Activated CD4-positive, alpha-beta memory T cell treated with anti-CD3 and anti-CD28 coated beads, Interleukin-2, amount 10 ng/mL, durations not matched to agents 7 days and 5 days (primary cell): ENCODE measurements at regions not wholly inside any gene's neighbourhood (a gene's known extent, or its start where the extent isn't known, plus 50 kb on each side); places are given as distances from the start of the nearest gene placed in this dataset.
"Not testable (repeated sequence)": the region's sequence is repeated elsewhere in the genome, so short reads cannot be mapped to it uniquely, and the experiment has no call there.

ENCODE experiments used
- CTCF ChIA-PET: fragments of 350-600 bp; sonication (Branson Sonifier 250); formaldehyde crosslinking; loops from one replicate; lab custom pipeline; 2021; ENCODE audit warnings: antibody characterized with exemption, inconsistent platforms; lab: Charles Lee
- POLR2A ChIA-PET: fragments of 350-600 bp; sonication (Branson Sonifier 250); formaldehyde crosslinking; loops from one replicate; lab custom pipeline; 2021; ENCODE audit warnings: antibody characterized with exemption; lab: Charles Lee
- DNase-seq: peaks from one replicate; pipeline ENCODE4 v3.0.0-alpha.2; 2020
- H3K27ac Mint-ChIP-seq: one replicate; pipeline ENCODE4 v1.8.0; 2021; ENCODE audit warnings: mild to moderate bottlenecking, mixed read lengths
- H3K27me3 Mint-ChIP-seq: one replicate; pipeline ENCODE4 v1.8.0; 2021; ENCODE audit warnings: mixed read lengths
- H3K36me3 Mint-ChIP-seq: one replicate; pipeline ENCODE4 v1.8.0; 2021; ENCODE audit warnings: low read depth, mixed read lengths
- H3K4me1 Mint-ChIP-seq: one replicate; pipeline ENCODE4 v1.8.0; 2021; ENCODE audit warnings: mixed read lengths
- H3K4me3 Mint-ChIP-seq: one replicate; pipeline ENCODE4 v1.8.0; 2021; ENCODE audit warnings: mild to moderate bottlenecking, mixed read lengths
- H3K9me3 Mint-ChIP-seq: one replicate; pipeline ENCODE4 v1.8.0; 2021; ENCODE audit warnings: mixed read lengths

GRCh38 chr7:81478201-81478600 is 291.6 kb downstream of the HGF start:
- not testable (repeated sequence) for H3K27me3 Mint-ChIP-seq

GRCh38 chr7:81473236-81473635 is 296.6 kb downstream of the HGF start:
- no peak for DNase-seq
- POLR2A ChIA-PET = no interaction called here
- Mint-ChIP-seq H3K4me1 (no peaks in the 10 kb centered on the region), H3K27ac (no peak overlapping the region), H3K36me3 (no peaks in the 10 kb centered on the region), H3K27me3 (no peaks in the 10 kb centered on the region), H3K4me3 (no peak overlapping the region), H3K9me3 (no peaks in the 10 kb centered on the region)
- CTCF ChIA-PET = no interaction called here

More at GRCh38 chr7:81478201-81478600, 291.6 kb downstream of the HGF start:
- POLR2A ChIA-PET, DNase-seq, H3K4me3 Mint-ChIP-seq, H3K36me3 Mint-ChIP-seq, H3K9me3 Mint-ChIP-seq, H3K27ac Mint-ChIP-seq, H3K4me1 Mint-ChIP-seq, CTCF ChIA-PET: not testable (repeated sequence)

GRCh38 chr7:81470724-81471379 is 299.0 kb downstream of the HGF start:
- Mint-ChIP-seq H3K4me1 (no peaks in the 10 kb centered on the region), H3K36me3 (no peaks in the 10 kb centered on the region), H3K4me3 (no peak overlapping the region), H3K27me3 (no peaks in the 10 kb centered on the region), H3K27ac (no peak overlapping the region), H3K9me3 (no peaks in the 10 kb centered on the region)
- DNase-seq = no peak
- CTCF ChIA-PET = interaction anchor here (1.1 kb wide), 1 partner anchor 11 kb away, joined by 3 read pairs; no protein-coding TSS in a partner anchor
- POLR2A ChIA-PET = no interaction called here

- no peak overlapping the region for H3K4me3 Mint-ChIP-seq
- ChIA-PET CTCF (interaction anchor here (0.9 kb wide), 1 partner anchor 13 kb away, joined by 4 read pairs; no protein-coding TSS in a partner anchor), POLR2A (no interaction called here)
- no peak overlapping the region for H3K27ac Mint-ChIP-seq
- H3K9me3 Mint-ChIP-seq = no peaks in the 10 kb centered on the region
- H3K4me1 Mint-ChIP-seq = no peaks in the 10 kb centered on the region
- DNase-seq = no peak
- H3K27me3 Mint-ChIP-seq = no peaks in the 10 kb centered on the region
- no peaks in the 10 kb centered on the region for H3K36me3 Mint-ChIP-seq
Measured at GRCh38 chr7:81469869-81470723, 299.8 kb downstream of the HGF start.

GRCh38 chr7:81469153-81469868 is 300.5 kb downstream of the HGF start:
- no peaks in the 10 kb centered on the region for H3K9me3 Mint-ChIP-seq
- no peaks in the 10 kb centered on the region for H3K4me1 Mint-ChIP-seq
- CTCF ChIA-PET = interaction anchor here (0.9 to 1.3 kb wide), 2 partner anchors 14 kb away, joined by 3 to 4 read pairs; no protein-coding TSS in a partner anchor

GRCh38 chr7:81468526-81468925 is 301.3 kb downstream of the HGF start:
- Mint-ChIP-seq H3K27me3 (no peaks in the 10 kb centered on the region), H3K27ac (no peak overlapping the region), H3K4me3 (no peak overlapping the region), H3K36me3 (no peaks in the 10 kb centered on the region), H3K4me1 (no peaks in the 10 kb centered on the region), H3K9me3 (no peaks in the 10 kb centered on the region)
- CTCF ChIA-PET = interaction anchor here (1.3 kb wide), 1 partner anchor 14 kb away, joined by 3 read pairs; no protein-coding TSS in a partner anchor
- no peak for DNase-seq
- POLR2A ChIA-PET = no interaction called here

More at GRCh38 chr7:81469153-81469868, 300.5 kb downstream of the HGF start:
- Mint-ChIP-seq H3K27me3 (no peaks in the 10 kb centered on the region), H3K4me3 (no peak overlapping the region), H3K27ac (no peak overlapping the region), H3K36me3 (no peaks in the 10 kb centered on the region)
- POLR2A ChIA-PET = no interaction called here
- no peak for DNase-seq

GRCh38 chr7:81467964-81468363 is 301.9 kb downstream of the HGF start:
- no peak for DNase-seq
- Mint-ChIP-seq H3K9me3 (no peaks in the 10 kb centered on the region), H3K4me3 (no peak overlapping the region), H3K4me1 (no peaks in the 10 kb centered on the region), H3K27me3 (no peaks in the 10 kb centered on the region), H3K36me3 (no peaks in the 10 kb centered on the region), H3K27ac (no peak overlapping the region)
- ChIA-PET POLR2A (no interaction called here), CTCF (interaction anchor here (1.3 kb wide), 1 partner anchor 15 kb away, joined by 3 read pairs; no protein-coding TSS in a partner anchor)

GRCh38 chr7:81462672-81463071 is 307.2 kb downstream of the HGF start:
- ChIA-PET POLR2A (no interaction called here), CTCF (no interaction called here)
- DNase-seq = no peak
- Mint-ChIP-seq H3K27ac (no peak overlapping the region), H3K9me3 (no peaks in the 10 kb centered on the region), H3K4me3 (no peak overlapping the region), H3K27me3 (no peaks in the 10 kb centered on the region), H3K36me3 (no peaks in the 10 kb centered on the region), H3K4me1 (no peaks in the 10 kb centered on the region)

GRCh38 chr7:81460250-81461045 is 309.4 kb downstream of the HGF start:
- Mint-ChIP-seq H3K27me3 (no peaks in the 10 kb centered on the region), H3K4me3 (no peak overlapping the region), H3K9me3 (no peaks in the 10 kb centered on the region), H3K4me1 (no peaks in the 10 kb centered on the region), H3K36me3 (no peaks in the 10 kb centered on the region), H3K27ac (no peak overlapping the region)
- CTCF ChIA-PET = no interaction called here
- DNase-seq = no peak
- POLR2A ChIA-PET = no interaction called here

GRCh38 chr7:81459485-81459884 is 310.4 kb downstream of the HGF start:
- DNase-seq = no peak
- no peaks in the 10 kb centered on the region for H3K36me3 Mint-ChIP-seq
- no peaks in the 10 kb centered on the region for H3K9me3 Mint-ChIP-seq
- no peak overlapping the region for H3K4me3 Mint-ChIP-seq
- no peak overlapping the region for H3K27ac Mint-ChIP-seq
- ChIA-PET CTCF (no interaction called here), POLR2A (no interaction called here)
- no peaks in the 10 kb centered on the region for H3K27me3 Mint-ChIP-seq
- H3K4me1 Mint-ChIP-seq = no peaks in the 10 kb centered on the region

- H3K27ac Mint-ChIP-seq = no peak overlapping the region
- H3K4me3 Mint-ChIP-seq = no peak overlapping the region
- H3K27me3 Mint-ChIP-seq = no peaks in the 10 kb centered on the region
- ChIA-PET POLR2A (no interaction called here), CTCF (no interaction called here)
- H3K4me1 Mint-ChIP-seq = no peaks in the 10 kb centered on the region
- no peaks in the 10 kb centered on the region for H3K36me3 Mint-ChIP-seq
- DNase-seq = no peak
- H3K9me3 Mint-ChIP-seq = no peaks in the 10 kb centered on the region
Measured at GRCh38 chr7:81457852-81458522, 311.9 kb downstream of the HGF start.

GRCh38 chr7:81453770-81454169 is 316.1 kb downstream of the HGF start:
- POLR2A ChIA-PET, H3K27me3 Mint-ChIP-seq, DNase-seq, H3K4me3 Mint-ChIP-seq, H3K36me3 Mint-ChIP-seq, H3K4me1 Mint-ChIP-seq, H3K27ac Mint-ChIP-seq, H3K9me3 Mint-ChIP-seq, CTCF ChIA-PET: not testable (repeated sequence)
